SKM-1 treated with dmso at 0.1 percent for 144 hours (cell line): ENCODE measurements at regions not wholly inside any gene's neighbourhood (a gene's known extent, or its start where the extent isn't known, plus 50 kb on each side); places are given as distances from the start of the nearest gene placed in this dataset.
"Not testable (repeated sequence)": the region's sequence is repeated elsewhere in the genome, so short reads cannot be mapped to it uniquely, and the experiment has no call there.

Experiments used
- DNase-seq: peaks from one replicate; lab custom pipeline; 2025; ENCODE audit not compliant: unreplicated experiment; lab: John Stamatoyannopoulos, UW

DNA sequence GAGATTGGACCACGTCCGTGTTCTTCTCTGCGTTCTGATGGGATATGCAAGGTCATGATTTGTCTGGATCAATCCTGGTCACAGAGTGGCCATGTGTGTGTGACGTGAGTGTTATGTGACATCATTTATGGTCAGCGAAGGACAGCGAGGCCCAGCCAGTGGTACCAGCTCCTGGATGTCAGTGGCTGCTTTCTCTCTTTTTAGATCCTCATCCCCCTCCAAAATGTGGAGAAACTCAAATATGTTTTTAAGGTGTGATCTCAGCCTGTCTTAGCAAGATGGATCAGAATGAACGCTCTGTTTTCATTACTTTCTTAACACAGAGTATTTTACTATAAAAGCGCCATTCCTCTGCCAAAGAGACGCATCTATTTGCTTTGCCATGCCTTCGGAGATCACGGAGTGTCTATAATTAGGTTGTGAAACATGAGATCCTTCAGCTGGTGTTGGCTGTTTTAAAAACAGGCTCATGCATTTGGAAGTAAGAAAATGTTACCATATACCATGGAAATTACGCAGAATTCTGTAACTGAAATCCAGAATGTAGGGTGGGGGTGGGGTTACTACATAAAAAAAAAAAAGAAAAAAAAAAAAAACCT lies 245.5 kb upstream of the TCERG1L start:
- DNase-seq: no peak

- DNase-seq: not testable (repeated sequence)
These were observed 246.4 kb upstream of the TCERG1L start for GRCh38 chr10:131557956-131558355.

DNA sequence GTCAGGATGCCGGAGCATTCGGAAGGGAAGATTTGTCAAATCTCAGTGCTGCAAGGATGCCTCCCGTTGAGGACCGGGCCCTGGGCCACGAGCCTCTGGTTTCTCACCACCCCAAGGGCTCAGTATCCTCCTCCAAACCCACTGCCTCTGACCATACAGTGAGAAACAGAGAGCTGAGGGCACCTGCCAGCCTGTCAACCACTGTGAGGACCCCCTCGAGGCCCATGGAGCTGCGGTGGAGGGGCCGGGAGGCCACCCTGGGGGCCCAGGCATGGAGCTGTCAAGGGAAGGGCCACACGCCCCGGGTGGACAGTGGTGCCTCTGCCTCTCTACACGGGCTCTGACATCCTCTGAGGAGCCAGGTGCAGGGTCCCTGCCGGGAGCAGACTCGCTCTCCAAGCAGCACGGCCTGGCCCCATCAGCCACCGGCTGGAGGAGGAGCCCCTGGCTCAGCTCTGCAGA lies 248.0 kb upstream of the TCERG1L start:
- DNase-seq: no peak

GRCh38 chr10:131560166-131560565 lies 248.6 kb upstream of the TCERG1L start:
- no peak for DNase-seq

GRCh38 chr10:131560706-131561355 lies 249.3 kb upstream of the TCERG1L start:
- DNase-seq: no peak

- DNase-seq: no peak
These were observed 250.4 kb upstream of the TCERG1L start for GRCh38 chr10:131561897-131562296.

DNA sequence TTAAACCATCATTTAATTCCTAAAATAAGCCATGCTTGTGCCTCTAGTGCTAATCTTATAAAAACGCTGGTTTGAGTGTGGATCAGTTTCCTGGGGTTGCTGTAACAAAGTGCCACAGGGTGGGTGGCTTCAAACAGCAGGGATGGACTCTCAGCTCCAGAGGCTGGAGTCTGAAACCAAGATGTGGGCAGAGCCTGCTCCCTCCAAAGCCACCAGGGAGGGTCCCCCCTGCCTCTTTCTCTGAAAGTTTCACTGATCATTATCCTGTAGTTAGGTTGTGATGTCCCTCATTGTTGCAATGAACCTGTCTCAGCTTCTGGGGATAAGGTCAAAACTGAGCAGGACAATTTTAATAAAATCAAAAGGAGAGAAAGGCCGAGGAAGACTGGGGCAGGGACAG lies 251.9 kb upstream of the TCERG1L start:
- no peak for DNase-seq

GRCh38 chr10:131567279-131568162 lies 256.0 kb upstream of the TCERG1L start:
- DNase-seq: no peak

- DNase-seq: no peak
These were observed 257.3 kb upstream of the TCERG1L start for GRCh38 chr10:131568866-131569265.

DNA sequence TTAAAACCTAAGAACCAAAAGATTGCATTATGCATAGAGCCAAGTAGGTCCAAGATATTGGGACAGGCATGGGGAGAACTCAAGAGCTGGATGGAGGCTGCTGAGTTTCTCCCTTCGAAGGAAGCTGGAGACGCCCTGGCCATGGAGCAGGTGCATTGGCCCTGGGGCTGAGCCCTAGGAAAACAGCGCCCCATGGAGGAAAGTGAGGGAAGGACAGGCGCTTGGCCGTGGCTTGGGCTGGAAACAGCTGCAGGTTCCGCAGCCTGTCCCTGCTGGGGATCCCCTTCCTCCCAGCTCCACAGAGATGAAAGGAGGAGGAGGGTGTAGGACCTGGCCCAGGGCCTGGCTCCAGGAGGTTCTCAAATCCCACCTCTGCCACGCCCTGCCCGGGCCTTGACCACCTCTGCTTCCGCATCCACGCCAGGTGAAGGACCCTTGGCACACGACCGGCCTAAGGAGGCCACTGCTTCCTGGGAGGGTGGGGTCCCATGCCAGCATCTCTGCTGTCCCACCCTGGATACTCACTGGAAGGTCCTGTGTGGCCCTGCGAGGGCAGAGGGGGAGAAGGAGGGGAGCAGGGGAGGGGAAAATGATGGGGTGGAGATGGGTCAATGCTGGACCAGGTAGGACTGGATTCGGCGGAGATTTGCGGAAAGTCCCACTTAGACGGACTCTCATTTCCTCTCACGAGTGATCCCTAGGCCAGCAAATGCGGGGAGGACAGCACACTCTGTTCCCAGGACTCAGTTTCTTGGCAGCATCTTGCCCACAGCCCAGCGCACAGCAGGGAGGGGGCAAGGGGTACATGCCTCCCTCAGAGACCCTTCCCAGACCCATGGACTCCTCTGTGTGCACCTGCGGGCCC lies 258.6 kb upstream of the TCERG1L start:
- no peak for DNase-seq

DNA sequence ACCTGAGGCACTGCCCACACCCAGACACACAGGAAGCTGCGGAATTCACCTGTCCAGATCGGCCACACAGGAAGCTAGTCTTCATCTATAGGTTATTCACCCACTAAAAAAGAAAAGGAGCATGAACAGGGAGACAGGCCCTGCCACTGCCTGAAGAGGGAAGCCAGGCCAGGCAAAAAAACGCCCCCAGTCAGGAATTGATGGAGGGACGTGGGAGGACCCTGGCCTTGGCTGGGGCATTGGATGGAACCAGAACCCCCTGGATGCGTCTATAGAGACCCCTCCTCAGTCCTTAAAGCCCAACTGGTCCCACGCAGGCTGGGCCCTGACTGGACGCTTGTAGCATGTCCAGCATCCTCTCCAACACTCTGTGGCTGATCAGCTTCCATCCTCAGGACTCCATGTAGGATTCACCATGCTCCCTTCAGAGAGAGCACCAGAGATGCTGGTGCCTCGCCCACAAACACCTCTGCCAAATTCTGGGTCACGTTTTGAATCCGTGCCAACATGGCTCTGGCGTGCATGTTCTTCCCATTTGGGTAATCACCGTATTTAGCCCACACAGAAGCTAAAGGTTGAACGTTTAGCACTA lies 259.3 kb upstream of the TCERG1L start:
- no peak for DNase-seq

DNA sequence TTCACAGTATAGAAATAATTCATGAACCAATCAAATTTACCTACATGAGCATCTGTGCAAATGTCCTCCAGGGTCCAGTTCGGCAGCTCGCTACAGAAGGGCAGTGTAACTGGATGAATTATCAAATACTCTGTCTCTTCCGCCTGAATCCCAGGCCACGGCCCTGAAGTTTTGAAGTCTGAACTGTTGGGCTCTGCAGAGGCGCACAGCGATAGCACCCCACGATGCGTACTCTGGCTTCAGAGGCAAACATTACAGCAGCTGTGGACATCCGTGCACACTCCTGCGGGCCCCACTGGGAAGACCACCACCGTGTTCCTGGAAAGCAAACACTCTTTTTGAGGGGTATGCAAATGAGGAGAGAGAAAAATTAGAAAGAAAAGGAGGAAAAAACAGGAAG lies 259.8 kb upstream of the TCERG1L start:
- no peak for DNase-seq

DNA sequence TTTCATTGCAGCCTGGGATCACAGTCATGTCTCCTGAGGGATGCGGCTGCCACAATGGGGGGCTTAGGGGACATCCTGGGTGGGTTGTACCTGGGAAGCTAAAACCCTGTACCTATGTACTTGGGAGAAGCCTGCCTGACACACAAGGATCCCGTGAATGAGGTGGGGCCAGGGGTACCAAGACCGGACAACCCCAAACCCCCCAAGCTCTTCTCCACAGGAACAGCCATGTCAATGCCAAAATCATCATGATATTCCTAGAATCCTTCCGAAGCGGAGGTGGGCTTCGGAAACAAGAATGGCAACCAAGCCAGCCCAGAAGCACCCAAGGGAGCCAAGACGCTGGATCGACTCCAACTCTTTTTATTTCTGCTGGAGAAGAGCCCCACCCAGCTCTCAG lies 260.3 kb upstream of the TCERG1L start:
- DNase-seq: no peak

- no peak for DNase-seq
These were observed 261.7 kb upstream of the TCERG1L start for GRCh38 chr10:131573256-131573655.

DNA sequence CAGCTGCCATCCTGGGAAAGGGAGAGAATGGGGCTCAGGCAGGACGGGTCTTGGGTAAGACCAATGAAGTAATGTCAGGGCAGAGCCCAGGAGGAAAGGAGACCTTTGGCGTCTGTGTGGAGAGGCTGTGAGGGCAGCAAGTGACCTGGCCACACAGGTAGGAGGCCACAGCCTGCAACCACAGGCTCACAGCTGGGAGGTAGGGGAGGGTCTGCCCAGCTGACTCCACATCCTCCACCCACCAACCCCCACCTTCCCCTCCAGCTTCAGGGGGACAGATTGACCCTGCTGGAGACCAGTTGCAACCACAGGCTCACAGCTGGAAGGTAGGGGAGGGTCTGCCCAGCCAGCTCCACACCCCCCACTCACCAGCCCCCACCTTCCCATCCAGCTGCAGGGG lies 262.2 kb upstream of the TCERG1L start:
- DNase-seq: no peak

DNA sequence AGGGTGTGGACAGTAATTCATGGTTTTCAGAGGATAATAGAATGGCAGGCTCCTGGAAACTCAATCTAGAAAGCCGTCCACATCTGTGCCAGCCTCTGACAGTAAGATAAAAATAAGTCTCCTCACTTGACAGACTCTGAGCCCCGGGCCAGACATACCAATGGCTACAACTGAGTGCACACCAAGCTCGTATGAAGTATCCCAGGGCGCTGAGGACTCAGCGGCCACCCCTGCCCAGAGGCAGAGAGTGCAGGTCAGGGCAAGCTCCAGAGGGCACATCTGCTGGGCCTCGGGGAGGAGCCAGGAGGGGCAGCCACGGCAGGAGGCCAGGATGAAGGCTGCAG lies 262.8 kb upstream of the TCERG1L start:
- no peak for DNase-seq

DNA sequence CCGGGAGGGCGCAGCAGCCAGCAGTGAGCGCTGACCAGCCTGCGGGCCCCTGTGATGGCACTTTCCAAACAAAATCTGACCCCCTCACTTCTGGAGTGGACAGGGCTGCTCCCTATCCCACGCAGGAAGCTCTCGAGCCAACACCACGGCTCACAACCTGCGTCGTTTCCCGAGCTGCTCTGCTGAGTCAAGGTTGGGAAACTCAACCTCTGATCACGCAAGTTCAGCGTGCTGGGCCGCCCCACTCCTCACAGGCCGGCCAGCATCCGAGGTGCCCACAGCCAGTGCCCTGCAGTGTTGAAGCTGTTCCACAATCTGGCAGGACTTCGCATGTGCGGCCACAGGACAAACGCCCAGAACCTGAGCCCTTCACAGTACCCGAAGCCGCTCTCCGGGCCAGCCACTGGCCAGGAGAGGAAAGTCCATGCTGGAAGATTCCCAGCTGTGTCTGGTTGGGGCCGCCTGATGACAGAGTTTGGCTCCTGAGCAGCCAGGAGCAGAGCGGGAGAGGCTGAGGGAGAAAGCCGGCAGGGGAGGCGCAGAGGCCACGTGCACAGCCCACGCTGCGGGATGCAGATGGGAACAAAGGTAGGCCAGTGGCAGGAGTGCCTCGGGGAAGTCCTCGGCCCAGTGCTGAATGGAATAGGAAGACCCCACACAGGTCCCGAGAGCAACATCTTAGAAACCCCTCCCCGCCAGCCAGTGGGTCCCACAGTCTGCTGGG lies 263.3 kb upstream of the TCERG1L start:
- no peak for DNase-seq

- no peak for DNase-seq
These were observed 264.4 kb upstream of the TCERG1L start for GRCh38 chr10:131575877-131576276.

- DNase-seq: no peak
These were observed 265.0 kb upstream of the TCERG1L start for GRCh38 chr10:131576341-131577177.
